Endothelial cell of umbilical vein (primary cell): ENCODE measurements at regions not wholly inside any gene's neighbourhood (a gene's known extent, or its start where the extent isn't known, plus 50 kb on each side); places are given as distances from the start of the nearest gene placed in this dataset.

ENCODE experiments used
- BruUV-seq: library from RNA; stranded (reverse); fragments of 400-500 nt; replicated peaks from 2 replicates; lab custom pipeline; 2021; lab: Mats Ljungman, UMichigan
- CTCF ChIA-PET: fragments of 300-600, 350-600 bp; sonication (Branson Sonifier 250); formaldehyde crosslinking; loops from one replicate; lab custom pipeline; 2021; ENCODE audit warnings: antibody characterized with exemption, inconsistent platforms; lab: Charles Lee
- POLR2A ChIA-PET: fragments of 300-600, 350-600 bp; sonication (Branson Sonifier 250); formaldehyde crosslinking; loops from one replicate; lab custom pipeline; 2021; ENCODE audit warnings: antibody characterized with exemption, inconsistent platforms; lab: Charles Lee
- DNase-seq: peaks from one replicate; pipeline ENCODE4 v3.0.0-alpha.2; 2011; ENCODE audit warnings: low read depth, low spot score
- FAIRE-seq: peaks from 2 replicates; lab custom pipeline; 2011; peaks lifted over from hg19 to GRCh38; lab: Jason Lieb, UNC
- H2AFZ ChIP-seq: 2 replicates; pipeline ENCODE4 v1.6.0; 2012; ENCODE audit warnings: low read depth, low read length, control low read depth, inconsistent platforms
- H3K27ac ChIP-seq: 2 replicates; pipeline ENCODE4 v1.5.1; 2011; ENCODE audit warnings: low read depth, mild to moderate bottlenecking, control low read depth, low read length, moderate library complexity; ENCODE audit not compliant: insufficient read depth
- H3K27me3 ChIP-seq, 2 experiments: 2 replicates each; pipeline versions ENCODE4 v1.6.0 to v1.6.1; 2011; ENCODE audit warnings: low read length in 2 of 2, mixed read lengths in 1 of 2; ENCODE audit not compliant: control insufficient read depth in 2 of 2, insufficient read depth in 2 of 2
- H3K36me3 ChIP-seq, 2 experiments: 2 replicates in 1 of 2; 3 replicates in 1 of 2; pipeline ENCODE4 v1.5.1; 2011; ENCODE audit warnings: low read length in 2 of 2, mild to moderate bottlenecking in 1 of 2, moderate library complexity in 1 of 2; ENCODE audit not compliant: control insufficient read depth in 2 of 2, insufficient read depth in 2 of 2; ENCODE audit errors: extremely low read depth in 1 of 2
- H3K4me1 ChIP-seq: 3 replicates; pipeline ENCODE4 v1.5.1; 2011; ENCODE audit warnings: mild to moderate bottlenecking, low read length; ENCODE audit not compliant: control insufficient read depth, insufficient read depth; ENCODE audit errors: extremely low read depth
- H3K4me2 ChIP-seq: 2 replicates; pipeline ENCODE4 v1.6.1; 2011; ENCODE audit warnings: low read length, control low read depth, mixed read lengths; ENCODE audit not compliant: insufficient read depth
- H3K4me3 ChIP-seq, 3 experiments: fragments of 200-600 bp in 1 of 3; sonication (generic), shearing (Covaris generic) in 1 of 3; replicated peaks in 1 of 3; 2 replicates each; pipeline ENCODE4 v1.5.1; 2011 to 2016; ENCODE audit warnings: control low read depth in 3 of 3, low read length in 3 of 3, mild to moderate bottlenecking in 2 of 3, inconsistent platforms in 1 of 3, low read depth in 1 of 3, moderate library complexity in 1 of 3; ENCODE audit not compliant: insufficient read depth in 1 of 3
- H3K79me2 ChIP-seq: 2 replicates; pipeline ENCODE4 v1.6.0; 2012; ENCODE audit warnings: low read length, inconsistent platforms; ENCODE audit not compliant: control insufficient read depth, insufficient read depth
- H3K9ac ChIP-seq: replicated peaks from 2 replicates; pipeline ENCODE3; 2011; ENCODE audit warnings: low read length, control low read depth; ENCODE audit not compliant: insufficient read depth; ENCODE audit errors: extremely low read depth
- H3K9me1 ChIP-seq: replicated peaks from 3 replicates; pipeline ENCODE4 v1.6.0; 2011; ENCODE audit warnings: mild to moderate bottlenecking, low read length; ENCODE audit not compliant: control insufficient read depth, insufficient read depth; ENCODE audit errors: extremely low read depth
- H3K9me3 ChIP-seq: replicated peaks from 2 replicates; pipeline ENCODE4 v1.5.1; 2012; ENCODE audit warnings: low read length, inconsistent platforms; ENCODE audit not compliant: control insufficient read depth, insufficient read depth
- H4K20me1 ChIP-seq: replicated peaks from 2 replicates; pipeline ENCODE3; 2011; ENCODE audit warnings: mild to moderate bottlenecking, low read length; ENCODE audit not compliant: control insufficient read depth, insufficient read depth; ENCODE audit errors: extremely low read depth
- CTCF ChIP-seq, 2 donors: IDR thresholded peaks; 1 replicate in 1 of 2; 2 replicates in 1 of 2; pipeline ENCODE4 v1.5.1; 2011; ENCODE audit warnings: low read length in 2 of 2, mild to moderate bottlenecking in 2 of 2, moderate library complexity in 2 of 2, control low read depth in 1 of 2, inconsistent platforms in 1 of 2, low read depth in 1 of 2; ENCODE audit not compliant: insufficient read depth in 1 of 2; ENCODE audit errors: extremely low read depth in 1 of 2
- EZH2 ChIP-seq: IDR thresholded peaks from 2 replicates; pipeline ENCODE4 v1.6.1; 2012; ENCODE audit warnings: borderline replicate concordance, low read depth, mild to moderate bottlenecking, moderate library complexity, low read length, inconsistent platforms; ENCODE audit not compliant: severe bottlenecking
- FOS ChIP-seq: IDR thresholded peaks from 2 replicates; pipeline ENCODE4 v1.6.1; 2011; ENCODE audit warnings: mild to moderate bottlenecking, low read length, moderate library complexity, borderline replicate concordance; ENCODE audit not compliant: insufficient read depth
- GATA2 ChIP-seq: IDR thresholded peaks from 2 replicates; pipeline ENCODE4 v1.7.0; 2011; ENCODE audit warnings: low read depth, mild to moderate bottlenecking, moderate library complexity, mixed read lengths, low read length; ENCODE audit not compliant: insufficient read length, insufficient read depth
- JUN ChIP-seq: IDR thresholded peaks from 2 replicates; pipeline ENCODE4 v1.6.1; 2011; ENCODE audit warnings: borderline replicate concordance, low read depth; ENCODE audit not compliant: insufficient read length, insufficient read depth
- MAX ChIP-seq: IDR thresholded peaks from 2 replicates; pipeline ENCODE4 v1.6.1; 2011; ENCODE audit not compliant: insufficient read depth, insufficient read length
- MYC ChIP-seq: IDR thresholded peaks from one replicate; pipeline ENCODE4 v1.6.1; 2011; ENCODE audit warnings: mild to moderate bottlenecking, low read depth, low read length
- POLR2A ChIP-seq: IDR thresholded peaks from 2 replicates; pipeline ENCODE4 v1.6.1; 2012; ENCODE audit warnings: low read depth, mild to moderate bottlenecking, control low read depth, low read length
- POLR2AphosphoS5 ChIP-seq: IDR thresholded peaks from 2 replicates; pipeline ENCODE4 v1.6.1; 2012; ENCODE audit warnings: low read depth, mild to moderate bottlenecking, control low read depth, low read length, moderate library complexity; ENCODE audit not compliant: insufficient read depth
- dilution Hi-C: fragments of 300-500 bp; cut with MboI; formaldehyde crosslinking; loops from one replicate; pipeline ENCODE4 v1.15.0; 2019; ENCODE audit warnings: low sequenced_read_pairs; ENCODE audit not compliant: extremely low pct_ligation_motif_present
- intact Hi-C: fragments of 100-400 bp; cut with micrococcal nuclease; formaldehyde crosslinking; loops from one replicate; pipeline ENCODE4 v1.10.0; 2022

GRCh38 chr7:32150039-32150438 lies 79.8 kb upstream of the PDE1C start:
- intact Hi-C loops = no loop called here
- ChIA-PET CTCF (interaction anchor here (0.9 kb wide), 1 partner anchor 8 kb away, joined by 3 read pairs; no protein-coding TSS in a partner anchor), POLR2A (no interaction called here)
- no peaks in the 10 kb centered on the region for H3K9me3 ChIP-seq
- peaks cover 4 to 6% of the 10 kb centered on the region in 2 experiments for H3K27me3 ChIP-seq
- H4K20me1 ChIP-seq = no peaks in the 10 kb centered on the region
- dilution Hi-C loops = no loop called here
- no peak overlapping the region for H3K4me2 ChIP-seq
- FAIRE-seq (no peak), DNase-seq (no peak)
- H3K27ac ChIP-seq = no peak overlapping the region
- H3K36me3 ChIP-seq = no peaks in the 10 kb centered on the region
- H3K9ac ChIP-seq = no peak overlapping the region
- H3K4me1 ChIP-seq = peaks cover 7% of the 10 kb centered on the region
- no peak for TF ChIP-seq JUN
- TF ChIP-seq EZH2 = no peak
- TF ChIP-seq CTCF (IDR thresholded peaks at IDR 0.05; ENCODE audit: extremely low read depth in 1 of 2, insufficient read depth in 1 of 2, low read depth in 1 of 2, low read length in 2 of 2) = no peak
- TF ChIP-seq FOS = no peak
- no peak for TF ChIP-seq POLR2A
- TF ChIP-seq GATA2 = no peak
- no peak for TF ChIP-seq POLR2AphosphoS5
- no peak for TF ChIP-seq MAX
- no peak for TF ChIP-seq MYC
- H3K4me3 ChIP-seq = no peak overlapping the region
- BruUV-seq = no TSS peak
- no peaks in the 10 kb centered on the region for H3K9me1 ChIP-seq
- H2AFZ ChIP-seq = no peak overlapping the region
- H3K79me2 ChIP-seq = no peaks in the 10 kb centered on the region
